Lung (tissue), 11 donors: ENCODE measurements at regions not wholly inside any gene's neighbourhood (a gene's known extent, or its start where the extent isn't known, plus 50 kb on each side); places are given as distances from the start of the nearest gene placed in this dataset.

ENCODE experiments used
- ATAC-seq: fragments of 200-7000 bp; cut with Tn5 transposase; one replicate; pipeline ENCODE4 v1.9.1; 2020; ENCODE audit warnings: moderate number of reproducible peaks; ENCODE audit not compliant: insufficient read depth, low FRiP score
- DNase-seq, 3 donors: peaks; one replicate each; pipeline ENCODE4 v3.0.0-alpha.2; 2013 to 2017
- H3K27ac ChIP-seq, 2 donors: one replicate each; pipeline ENCODE4 v1.5.1; 2013; ENCODE audit warnings: mild to moderate bottlenecking in 2 of 2, moderate library complexity in 2 of 2, control low read depth in 1 of 2, inconsistent platforms in 1 of 2, low read depth in 1 of 2, low read length in 1 of 2
- H3K27me3 ChIP-seq, 3 donors: one replicate each; pipeline ENCODE4 v1.5.1; 2013; ENCODE audit warnings: low read length in 2 of 3; ENCODE audit not compliant: control insufficient read depth in 3 of 3, insufficient read depth in 3 of 3
- H3K36me3 ChIP-seq, 4 donors: one replicate each; pipeline ENCODE4 v1.5.1; 2013; ENCODE audit warnings: low read length in 4 of 4, mild to moderate bottlenecking in 1 of 4, moderate library complexity in 1 of 4; ENCODE audit not compliant: control insufficient read depth in 4 of 4, insufficient read depth in 4 of 4
- H3K4me1 ChIP-seq, 5 donors: one replicate each; pipeline ENCODE4 v1.5.1; 2013; ENCODE audit warnings: low read length in 5 of 5, mild to moderate bottlenecking in 2 of 5, moderate library complexity in 1 of 5; ENCODE audit not compliant: control insufficient read depth in 5 of 5, insufficient read depth in 5 of 5
- H3K4me3 ChIP-seq: one replicate; pipeline ENCODE4 v1.5.1; 2013; ENCODE audit warnings: mild to moderate bottlenecking, control low read depth, moderate library complexity
- H3K9ac ChIP-seq, 2 donors: one replicate each; pipeline ENCODE4 v1.5.1; 2013; ENCODE audit warnings: low read length in 2 of 2, control low read depth in 1 of 2; ENCODE audit not compliant: insufficient read depth in 1 of 2
- H3K9me3 ChIP-seq, 4 donors: one replicate each; pipeline ENCODE4 v1.5.1; 2013; ENCODE audit warnings: low read length in 3 of 4, mild to moderate bottlenecking in 1 of 4, moderate library complexity in 1 of 4; ENCODE audit not compliant: control insufficient read depth in 4 of 4, insufficient read depth in 3 of 4
- CTCF ChIP-seq: IDR thresholded peaks from 2 replicates; pipeline ENCODE4 v1.5.1; 2012; ENCODE audit warnings: mild to moderate bottlenecking; ENCODE audit errors: control extremely low read depth, extremely low read depth
- WGBS, 2 donors: extraction: QIAGEN DNeasy Blood & Tissue Kit; methylation state at CpG; one replicate each; pipeline ENCODE4 v1.1.7; 2013; 5-methylcytosine and 5-hydroxymethylcytosine counted together
- donor health status: control.
- donor health status: control.
- donor health status: Bipolar disorder and iron deficiency.
- donor health status: healthy.
- donor health status: DM: yes; HTN: yes; CAD: no.

- H3K9ac ChIP-seq, result no peak overlapping the region
- DNase-seq, result no peak
Measured at GRCh38 chr7:46969303-46970130, 612.4 kb downstream of the TNS3 start.

GRCh38 chr7:46968003-46968402 is 613.9 kb downstream of the TNS3 start:
- no peaks in the 10 kb centered on the region for H3K36me3 ChIP-seq
- no peaks in the 10 kb centered on the region for H3K27me3 ChIP-seq
- no peak overlapping the region for H3K9ac ChIP-seq
- no peak overlapping the region for H3K4me3 ChIP-seq
- TF ChIP-seq CTCF, result no peak
- H3K4me1 ChIP-seq, result peaks cover 0 to 2% (median 0%) of the 10 kb centered on the region in 5 donors
- no peak overlapping the region for H3K27ac ChIP-seq
- H3K9me3 ChIP-seq, result peaks cover 0 to 17% (median 3%) of the 10 kb centered on the region in 4 donors
- no peak for ATAC-seq
- DNase-seq, result no peak
- 84 to 94% methylated on average over 1 of the region's 1 CpG for WGBS, 2 donors

More at GRCh38 chr7:46969303-46970130, 612.4 kb downstream of the TNS3 start:
- Histone ChIP-seq H3K4me1 (peaks cover 0 to 2% (median 0%) of the 10 kb centered on the region in 5 donors), H3K27ac (no peak overlapping the region), H3K9me3 (peaks cover 0 to 9% (median 1%) of the 10 kb centered on the region in 4 donors), H3K36me3 (no peaks in the 10 kb centered on the region), H3K27me3 (no peaks in the 10 kb centered on the region), H3K4me3 (no peak overlapping the region)
- ATAC-seq, result no peak
- 83 to 88% methylated on average over 12 of the region's 12 CpGs for whole genome bisulfite sequencing, 2 donors
- no peak for TF ChIP-seq CTCF

GRCh38 chr7:46963719-46964118 is 618.2 kb downstream of the TNS3 start:
- H3K4me3 ChIP-seq, result no peak overlapping the region
- no peaks in the 10 kb centered on the region for H3K4me1 ChIP-seq
- H3K9me3 ChIP-seq, result peaks cover 0 to 21% (median 3%) of the 10 kb centered on the region in 4 donors
- no peak overlapping the region for H3K9ac ChIP-seq
- no peaks in the 10 kb centered on the region for H3K27me3 ChIP-seq
- H3K36me3 ChIP-seq, result no peaks in the 10 kb centered on the region
- no peak for TF ChIP-seq CTCF
- DNase-seq (no peak), ATAC-seq (no peak)
- H3K27ac ChIP-seq, result no peak overlapping the region
